ENCODE measurements at regions not wholly inside any gene's neighbourhood (a gene's known extent, or its start where the extent isn't known, plus 50 kb on each side); places are given as distances from the start of the nearest gene placed in this dataset.

DNA sequence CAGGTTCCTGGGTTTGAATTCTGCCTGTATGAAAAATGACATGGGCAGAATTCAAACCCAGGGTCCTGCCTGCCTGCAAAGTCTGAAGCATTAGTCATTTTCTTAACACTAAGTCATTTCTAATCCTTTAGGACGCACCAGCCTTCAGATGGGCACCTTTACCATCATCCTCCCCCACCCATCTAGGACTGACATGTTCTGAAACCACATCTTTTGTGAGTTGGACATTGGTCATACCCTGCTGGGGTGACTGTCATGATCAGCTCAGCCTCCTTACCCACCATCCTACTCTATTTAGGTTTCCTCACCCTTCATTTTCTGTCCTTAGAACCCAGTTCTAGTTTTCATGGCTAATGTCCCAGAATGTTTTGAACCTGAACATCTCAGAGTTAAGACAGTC is 104.9 kb downstream of the TRIB2 start:
- 75% methylated on average over 1 of the region's 1 CpG for WGBS (ENCODE audit: insufficient coverage)
- Mint-ChIP-seq H3K27me3 (peaks cover 24% of the 10 kb centered on the region), H3K4me3 (no peak overlapping the region), H3K9me3 (ENCODE audit: insufficient read depth) (no peaks in the 10 kb centered on the region), H3K27ac (no peak overlapping the region), H3K4me1 (peaks cover 7% of the 10 kb centered on the region)
- intact Hi-C loops (cut with micrococcal nuclease), result no loop called here
- CTCF ChIA-PET, result no interaction called here
- POLR2A ChIA-PET, result no interaction called here
- Histone ChIP-seq H3K4me3 (ENCODE audit: control extremely low read depth in 1 of 5, extremely low read depth in 1 of 5, insufficient read depth in 1 of 5, low read depth in 2 of 5, low read length in 4 of 5) (no peak overlapping the region), H3K9me3 (ENCODE audit: control extremely low read depth in 1 of 3, control insufficient read depth in 2 of 3, insufficient read depth in 1 of 3, low read length in 2 of 3) (no peaks in the 10 kb centered on the region), H3K9ac (ENCODE audit: low read length) (no peak overlapping the region), H3K27ac (ENCODE audit: low read length in 2 of 2) (no peak overlapping the region), H3K4me2 (replicated peaks; ENCODE audit: low read depth, low read length, poor library complexity, severe bottlenecking) (no peak overlapping the region), H3K36me3 (replicated peaks in 1 of 2; ENCODE audit: control extremely low read depth in 1 of 2, control insufficient read depth in 1 of 2, extremely low read depth in 1 of 2, insufficient read depth in 2 of 2, low read length in 1 of 2) (no peaks in the 10 kb centered on the region), H3K27me3 (replicated peaks in 1 of 4; ENCODE audit: control extremely low read depth in 1 of 4, control insufficient read depth in 3 of 4, insufficient read depth in 4 of 4, low read length in 3 of 4) (peaks cover 0 to 7% (median 6%) of the 10 kb centered on the region in 4 experiments), H4K20me1 (ENCODE audit: control insufficient read depth, insufficient read depth, low read length, poor library complexity, severe bottlenecking) (no peaks in the 10 kb centered on the region), H3K4me1 (ENCODE audit: control insufficient read depth in 2 of 2, insufficient read depth in 2 of 2, low read length in 2 of 2) (peaks cover 0 to 5% of the 10 kb centered on the region in 2 donors), H3K79me2 (ENCODE audit: control insufficient read depth, insufficient read depth, low read length) (no peaks in the 10 kb centered on the region), H2AFZ (ENCODE audit: insufficient read depth, low read depth, low read length, poor library complexity, severe bottlenecking) (no peak overlapping the region)
- ATAC-seq (ENCODE audit: low read depth), result no peak
- no peak for TF ChIP-seq EZH2 (IDR thresholded peaks at IDR 0.05; ENCODE audit: borderline replicate concordance, insufficient read depth, low read depth, low read length, poor library complexity, severe bottlenecking)
- TF ChIP-seq, protein P1, sequence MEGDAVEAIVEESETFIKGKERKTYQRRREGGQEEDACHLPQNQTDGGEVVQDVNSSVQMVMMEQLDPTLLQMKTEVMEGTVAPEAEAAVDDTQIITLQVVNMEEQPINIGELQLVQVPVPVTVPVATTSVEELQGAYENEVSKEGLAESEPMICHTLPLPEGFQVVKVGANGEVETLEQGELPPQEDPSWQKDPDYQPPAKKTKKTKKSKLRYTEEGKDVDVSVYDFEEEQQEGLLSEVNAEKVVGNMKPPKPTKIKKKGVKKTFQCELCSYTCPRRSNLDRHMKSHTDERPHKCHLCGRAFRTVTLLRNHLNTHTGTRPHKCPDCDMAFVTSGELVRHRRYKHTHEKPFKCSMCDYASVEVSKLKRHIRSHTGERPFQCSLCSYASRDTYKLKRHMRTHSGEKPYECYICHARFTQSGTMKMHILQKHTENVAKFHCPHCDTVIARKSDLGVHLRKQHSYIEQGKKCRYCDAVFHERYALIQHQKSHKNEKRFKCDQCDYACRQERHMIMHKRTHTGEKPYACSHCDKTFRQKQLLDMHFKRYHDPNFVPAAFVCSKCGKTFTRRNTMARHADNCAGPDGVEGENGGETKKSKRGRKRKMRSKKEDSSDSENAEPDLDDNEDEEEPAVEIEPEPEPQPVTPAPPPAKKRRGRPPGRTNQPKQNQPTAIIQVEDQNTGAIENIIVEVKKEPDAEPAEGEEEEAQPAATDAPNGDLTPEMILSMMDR (IDR thresholded peaks at IDR 0.05), result no peak
- DNase-seq, result no peak

DNA sequence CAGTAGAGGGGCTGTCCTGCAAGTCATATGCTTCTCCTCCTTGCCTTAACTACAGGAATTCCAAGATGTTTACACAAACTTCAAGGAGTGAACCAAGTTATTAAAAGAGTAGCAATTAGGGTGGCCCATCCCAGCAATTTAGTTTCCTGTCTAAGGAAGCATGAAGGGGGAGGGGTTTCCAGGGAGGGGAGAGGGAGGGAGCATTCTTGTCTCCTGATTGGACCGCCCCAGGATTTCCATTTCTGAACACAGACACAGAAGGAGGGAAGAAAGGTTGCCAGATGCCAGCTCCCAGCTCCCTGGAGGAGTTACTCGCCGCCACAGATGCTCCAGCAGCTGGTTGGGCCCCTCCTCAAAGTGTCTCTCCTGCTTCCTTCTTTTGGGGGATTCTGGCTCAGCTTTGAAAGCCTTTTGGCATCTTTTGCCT is 107.6 kb downstream of the TRIB2 start:
- no peak overlapping the region for H3K4me3 ChIP-seq (ENCODE audit: control extremely low read depth in 1 of 5, extremely low read depth in 1 of 5, insufficient read depth in 1 of 5, low read depth in 2 of 5, low read length in 4 of 5)
- H3K4me2 ChIP-seq (replicated peaks; ENCODE audit: low read depth, low read length, poor library complexity, severe bottlenecking), result no peak overlapping the region
- no peak overlapping the region for H2AFZ ChIP-seq (ENCODE audit: insufficient read depth, low read depth, low read length, poor library complexity, severe bottlenecking)
- H3K36me3 ChIP-seq (replicated peaks in 1 of 2; ENCODE audit: control extremely low read depth in 1 of 2, control insufficient read depth in 1 of 2, extremely low read depth in 1 of 2, insufficient read depth in 2 of 2, low read length in 1 of 2), result no peaks in the 10 kb centered on the region
- no peak overlapping the region for H3K9ac ChIP-seq (ENCODE audit: low read length)
- no peaks in the 10 kb centered on the region for H3K79me2 ChIP-seq (ENCODE audit: control insufficient read depth, insufficient read depth, low read length)
- ATAC-seq (ENCODE audit: low read depth) (no peak), DNase-seq (no peak)
- Mint-ChIP-seq H3K4me3 (no peak overlapping the region), H3K27me3 (peaks cover 21% of the 10 kb centered on the region), H3K27ac (no peak overlapping the region), H3K9me3 (ENCODE audit: insufficient read depth) (no peaks in the 10 kb centered on the region), H3K4me1 (peaks cover 7% of the 10 kb centered on the region)
- intact Hi-C loops (cut with micrococcal nuclease), result no loop called here
- ChIA-PET CTCF (no interaction called here), POLR2A (no interaction called here)
- H3K27ac ChIP-seq (ENCODE audit: low read length in 2 of 2), result no peak overlapping the region
- WGBS (ENCODE audit: insufficient coverage), result 100% methylated on average over 1 of the region's 3 CpGs
- H3K9me3 ChIP-seq (ENCODE audit: control extremely low read depth in 1 of 3, control insufficient read depth in 2 of 3, insufficient read depth in 1 of 3, low read length in 2 of 3), result no peaks in the 10 kb centered on the region
- no peaks in the 10 kb centered on the region for H4K20me1 ChIP-seq (ENCODE audit: control insufficient read depth, insufficient read depth, low read length, poor library complexity, severe bottlenecking)
- H3K27me3 ChIP-seq (replicated peaks in 1 of 4; ENCODE audit: control extremely low read depth in 1 of 4, control insufficient read depth in 3 of 4, insufficient read depth in 4 of 4, low read length in 3 of 4), result peaks cover 0 to 7% (median 5%) of the 10 kb centered on the region in 4 experiments
- H3K4me1 ChIP-seq (ENCODE audit: control insufficient read depth in 2 of 2, insufficient read depth in 2 of 2, low read length in 2 of 2), result peaks cover 0 to 5% of the 10 kb centered on the region in 2 donors
- no peak for TF ChIP-seq EZH2 (IDR thresholded peaks at IDR 0.05; ENCODE audit: borderline replicate concordance, insufficient read depth, low read depth, low read length, poor library complexity, severe bottlenecking)
- TF ChIP-seq, protein P1 (IDR thresholded peaks at IDR 0.05), result no peak

Data from B cell (primary cell).